ENCODE measurements at regions not wholly inside any gene's neighbourhood (a gene's known extent, or its start where the extent isn't known, plus 50 kb on each side); places are given as distances from the start of the nearest gene placed in this dataset.

DNA sequence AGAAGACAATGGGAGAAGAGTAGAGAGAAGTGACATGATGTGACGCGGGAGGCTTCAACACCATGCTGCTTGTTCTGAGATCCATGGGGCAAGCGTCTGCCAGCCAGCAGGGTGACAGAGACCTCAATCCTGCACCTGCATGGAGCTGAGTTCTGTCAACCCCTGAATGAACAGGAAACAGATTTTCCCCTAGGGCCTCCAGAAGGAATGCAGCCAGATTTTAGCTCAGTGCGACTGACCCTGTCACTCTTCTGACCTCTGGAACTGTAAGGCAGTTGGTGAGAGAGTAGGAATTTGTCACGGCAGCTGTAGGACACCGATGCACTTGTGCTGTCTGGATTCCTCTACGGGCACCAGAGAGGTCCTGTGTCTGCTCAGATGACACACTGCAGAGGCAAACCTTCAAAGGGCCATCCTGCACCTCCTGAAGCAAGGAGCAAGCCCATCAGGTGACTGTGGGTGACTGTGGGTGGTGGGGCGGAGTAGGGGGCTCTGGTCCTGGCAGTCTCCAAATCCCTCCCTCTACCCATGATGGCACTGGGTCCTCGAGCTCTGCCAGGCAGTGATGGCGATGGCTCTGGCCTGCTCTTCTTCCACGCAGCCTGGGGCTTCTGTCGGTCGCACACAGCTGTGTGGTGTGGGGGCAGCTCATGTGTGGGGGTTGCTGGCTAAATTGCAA, 194.3 kb upstream of the TWIST2 start:
- TF ChIP-seq, protein P1, sequence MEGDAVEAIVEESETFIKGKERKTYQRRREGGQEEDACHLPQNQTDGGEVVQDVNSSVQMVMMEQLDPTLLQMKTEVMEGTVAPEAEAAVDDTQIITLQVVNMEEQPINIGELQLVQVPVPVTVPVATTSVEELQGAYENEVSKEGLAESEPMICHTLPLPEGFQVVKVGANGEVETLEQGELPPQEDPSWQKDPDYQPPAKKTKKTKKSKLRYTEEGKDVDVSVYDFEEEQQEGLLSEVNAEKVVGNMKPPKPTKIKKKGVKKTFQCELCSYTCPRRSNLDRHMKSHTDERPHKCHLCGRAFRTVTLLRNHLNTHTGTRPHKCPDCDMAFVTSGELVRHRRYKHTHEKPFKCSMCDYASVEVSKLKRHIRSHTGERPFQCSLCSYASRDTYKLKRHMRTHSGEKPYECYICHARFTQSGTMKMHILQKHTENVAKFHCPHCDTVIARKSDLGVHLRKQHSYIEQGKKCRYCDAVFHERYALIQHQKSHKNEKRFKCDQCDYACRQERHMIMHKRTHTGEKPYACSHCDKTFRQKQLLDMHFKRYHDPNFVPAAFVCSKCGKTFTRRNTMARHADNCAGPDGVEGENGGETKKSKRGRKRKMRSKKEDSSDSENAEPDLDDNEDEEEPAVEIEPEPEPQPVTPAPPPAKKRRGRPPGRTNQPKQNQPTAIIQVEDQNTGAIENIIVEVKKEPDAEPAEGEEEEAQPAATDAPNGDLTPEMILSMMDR (IDR thresholded peaks at IDR 0.05), result no peak
- no peak for TF ChIP-seq POLR2AphosphoS5 (IDR thresholded peaks at IDR 0.05)
- TF ChIP-seq POLR2A (IDR thresholded peaks at IDR 0.05), result no peak
- no peak for TF ChIP-seq EP300 (IDR thresholded peaks at IDR 0.05; ENCODE audit: low read depth)

Data from transverse colon (tissue), 4 donors.